Right atrium auricular region (tissue), 2 donors: ENCODE measurements at regions not wholly inside any gene's neighbourhood (a gene's known extent, or its start where the extent isn't known, plus 50 kb on each side); places are given as distances from the start of the nearest gene placed in this dataset.

Experiments used
- DNase-seq: peaks from one replicate; pipeline ENCODE4 v3.0.0-alpha.2; 2019; ENCODE audit warnings: low spot score
- H3K27ac ChIP-seq, 2 donors: fragments of 200-600 bp; sonication (generic); 1 replicate in 1 of 2; 2 replicates in 1 of 2; pipeline ENCODE4 v1.5.1; 2016 to 2019
- H3K27me3 ChIP-seq, 2 donors: fragments of 200-600 bp; sonication (generic); one replicate each; pipeline versions ENCODE4 v1.5.1 to v1.6.0; 2017 to 2019
- H3K36me3 ChIP-seq: fragments of 200-600 bp; sonication (generic); one replicate; pipeline ENCODE4 v1.5.1; 2016
- H3K4me1 ChIP-seq, 2 donors: fragments of 200-600 bp; sonication (generic); one replicate each; pipeline versions ENCODE4 v1.5.1 to v1.6.0; 2017 to 2019
- H3K4me3 ChIP-seq, 2 donors: fragments of 200-600 bp; sonication (generic); 1 replicate in 1 of 2; 2 replicates in 1 of 2; pipeline ENCODE4 v1.5.1; 2017 to 2019; ENCODE audit warnings: mild to moderate bottlenecking in 1 of 2, moderate library complexity in 1 of 2
- H3K9me3 ChIP-seq, 2 donors: fragments of 200-600 bp; sonication (generic); one replicate each; pipeline ENCODE4 v1.5.1; 2019
- TF ChIP-seq, protein P1 (sequence below), 2 donors: fragments of 200-600 bp; sonication (generic); IDR thresholded peaks; one replicate each; pipeline ENCODE4 v1.5.1; 2019; ENCODE audit warnings: antibody characterized with exemption in 2 of 2

GRCh38 chr7:65731129-65731528 is 141.7 kb upstream of the VKORC1L1 start:
- H3K27ac ChIP-seq = no peak overlapping the region

DNA sequence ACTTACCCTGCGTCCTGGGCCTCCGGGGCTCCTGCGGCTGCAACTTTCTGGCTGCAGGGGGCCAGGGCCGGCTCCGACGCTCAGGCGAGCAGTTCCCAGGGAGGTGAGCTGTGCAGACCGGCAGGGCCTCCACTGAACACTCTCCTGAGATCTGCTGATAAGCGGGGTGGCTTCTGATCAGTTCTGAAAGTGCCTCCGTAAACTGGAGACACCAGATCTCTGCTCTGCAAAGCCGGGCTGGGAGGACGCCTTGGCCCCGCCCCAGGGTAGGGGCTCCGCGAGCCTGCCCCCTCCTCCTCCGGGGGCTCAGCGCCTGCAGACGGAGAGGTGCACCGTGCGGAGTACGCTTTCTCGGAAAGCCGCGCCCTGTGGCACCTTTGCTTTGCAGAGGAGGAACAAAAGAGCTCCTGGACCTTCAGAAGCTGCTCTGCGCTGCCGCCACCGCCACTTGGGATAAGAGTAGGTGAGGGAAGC is 141.3 kb upstream of the VKORC1L1 start:
- peak overlapping the region; percentile 13 to 35 for H3K4me3 ChIP-seq
- TF ChIP-seq, protein P1, sequence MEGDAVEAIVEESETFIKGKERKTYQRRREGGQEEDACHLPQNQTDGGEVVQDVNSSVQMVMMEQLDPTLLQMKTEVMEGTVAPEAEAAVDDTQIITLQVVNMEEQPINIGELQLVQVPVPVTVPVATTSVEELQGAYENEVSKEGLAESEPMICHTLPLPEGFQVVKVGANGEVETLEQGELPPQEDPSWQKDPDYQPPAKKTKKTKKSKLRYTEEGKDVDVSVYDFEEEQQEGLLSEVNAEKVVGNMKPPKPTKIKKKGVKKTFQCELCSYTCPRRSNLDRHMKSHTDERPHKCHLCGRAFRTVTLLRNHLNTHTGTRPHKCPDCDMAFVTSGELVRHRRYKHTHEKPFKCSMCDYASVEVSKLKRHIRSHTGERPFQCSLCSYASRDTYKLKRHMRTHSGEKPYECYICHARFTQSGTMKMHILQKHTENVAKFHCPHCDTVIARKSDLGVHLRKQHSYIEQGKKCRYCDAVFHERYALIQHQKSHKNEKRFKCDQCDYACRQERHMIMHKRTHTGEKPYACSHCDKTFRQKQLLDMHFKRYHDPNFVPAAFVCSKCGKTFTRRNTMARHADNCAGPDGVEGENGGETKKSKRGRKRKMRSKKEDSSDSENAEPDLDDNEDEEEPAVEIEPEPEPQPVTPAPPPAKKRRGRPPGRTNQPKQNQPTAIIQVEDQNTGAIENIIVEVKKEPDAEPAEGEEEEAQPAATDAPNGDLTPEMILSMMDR (IDR thresholded peaks at IDR 0.05) = no peak
- no peaks in the 10 kb centered on the region for H3K9me3 ChIP-seq
- no peak overlapping the region for H3K27ac ChIP-seq
- DNase-seq = no peak
- no peaks in the 10 kb centered on the region for H3K4me1 ChIP-seq
- peaks cover 3% of the 10 kb centered on the region for H3K36me3 ChIP-seq
- H3K27me3 ChIP-seq = no peaks in the 10 kb centered on the region

More at GRCh38 chr7:65731129-65731528, 141.7 kb upstream of the VKORC1L1 start:
- TF ChIP-seq, protein P1 (IDR thresholded peaks at IDR 0.05) = no peak
- Histone ChIP-seq H3K4me3 (peak overlapping the region in 1 of 2 donors; percentile 35), H3K36me3 (peaks cover 7% of the 10 kb centered on the region), H3K27me3 (no peaks in the 10 kb centered on the region), H3K9me3 (no peaks in the 10 kb centered on the region), H3K4me1 (no peaks in the 10 kb centered on the region)
- no peak for DNase-seq

DNA sequence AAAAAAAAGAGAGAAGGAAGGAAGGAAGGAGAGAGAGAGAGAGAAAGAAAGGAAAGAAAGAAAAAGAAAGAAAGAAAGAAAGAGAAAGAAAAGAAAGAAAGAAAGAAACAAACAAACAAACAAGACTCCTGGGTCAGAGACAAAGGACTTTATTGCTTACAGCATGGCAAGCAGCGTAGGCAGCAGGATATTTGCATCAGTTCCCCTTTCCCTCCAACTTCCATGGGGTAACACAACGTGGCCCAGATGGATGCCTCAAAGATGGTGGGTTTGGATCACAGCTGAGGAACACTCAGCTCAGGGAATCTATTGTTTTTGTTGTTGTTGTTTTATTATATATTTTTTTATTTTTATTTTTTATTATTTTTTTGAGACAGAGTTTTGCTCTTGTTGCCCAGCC is 128.5 kb upstream of the VKORC1L1 start:
- Histone ChIP-seq H3K27ac (no peak overlapping the region), H3K36me3 (no peaks in the 10 kb centered on the region), H3K4me3 (no peak overlapping the region), H3K4me1 (peaks cover 0 to 8% of the 10 kb centered on the region in 2 donors), H3K9me3 (no peaks in the 10 kb centered on the region), H3K27me3 (no peaks in the 10 kb centered on the region)
- DNase-seq = peak; percentile 13
- TF ChIP-seq, protein P1 (IDR thresholded peaks at IDR 0.05) = no peak

GRCh38 chr7:65746398-65746669 is 126.5 kb upstream of the VKORC1L1 start:
- Histone ChIP-seq H3K4me3 (no peak overlapping the region), H3K36me3 (no peaks in the 10 kb centered on the region), H3K27me3 (no peaks in the 10 kb centered on the region), H3K4me1 (peaks cover 0 to 16% of the 10 kb centered on the region in 2 donors), H3K9me3 (no peaks in the 10 kb centered on the region), H3K27ac (no peak overlapping the region)
- DNase-seq = no peak
- TF ChIP-seq, protein P1 (IDR thresholded peaks at IDR 0.05) = no peak

DNA sequence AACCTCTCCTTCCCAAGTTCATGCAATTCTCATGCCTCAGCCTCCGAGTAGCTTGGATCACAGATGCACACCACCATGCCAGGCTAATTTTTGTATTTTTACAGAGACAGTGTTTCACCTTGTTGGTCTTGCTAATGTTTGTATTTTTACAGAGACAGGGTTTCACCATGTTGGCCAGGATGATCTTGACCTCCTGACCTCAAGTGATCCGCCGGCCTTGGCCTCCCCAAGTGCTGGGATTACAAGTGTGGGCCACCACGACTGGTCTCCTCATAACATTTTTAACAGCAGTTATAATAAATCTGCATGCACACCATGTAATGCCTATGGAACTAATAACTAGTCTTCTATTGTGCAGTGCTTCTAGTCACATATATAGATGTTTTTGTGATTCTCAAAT is 123.8 kb upstream of the VKORC1L1 start:
- H3K27me3 ChIP-seq = no peaks in the 10 kb centered on the region
- H3K36me3 ChIP-seq = no peaks in the 10 kb centered on the region
- no peaks in the 10 kb centered on the region for H3K9me3 ChIP-seq
- peaks cover 0 to 21% of the 10 kb centered on the region in 2 donors for H3K4me1 ChIP-seq
- no peak overlapping the region for H3K27ac ChIP-seq
- TF ChIP-seq, protein P1 (IDR thresholded peaks at IDR 0.05) = no peak
- DNase-seq = peak; percentile 11
- H3K4me3 ChIP-seq = no peak overlapping the region

- Histone ChIP-seq H3K27me3 (no peaks in the 10 kb centered on the region), H3K4me1 (peaks cover 0 to 21% of the 10 kb centered on the region in 2 donors), H3K36me3 (no peaks in the 10 kb centered on the region), H3K4me3 (no peak overlapping the region), H3K9me3 (no peaks in the 10 kb centered on the region), H3K27ac (no peak overlapping the region)
- TF ChIP-seq, protein P1 (IDR thresholded peaks at IDR 0.05) = no peak
- no peak for DNase-seq
Observed at GRCh38 chr7:65749518-65749917, 123.4 kb upstream of the VKORC1L1 start.
